ENCODE measurements at regions not wholly inside any gene's neighbourhood (a gene's known extent, or its start where the extent isn't known, plus 50 kb on each side); places are given as distances from the start of the nearest gene placed in this dataset.

DNA sequence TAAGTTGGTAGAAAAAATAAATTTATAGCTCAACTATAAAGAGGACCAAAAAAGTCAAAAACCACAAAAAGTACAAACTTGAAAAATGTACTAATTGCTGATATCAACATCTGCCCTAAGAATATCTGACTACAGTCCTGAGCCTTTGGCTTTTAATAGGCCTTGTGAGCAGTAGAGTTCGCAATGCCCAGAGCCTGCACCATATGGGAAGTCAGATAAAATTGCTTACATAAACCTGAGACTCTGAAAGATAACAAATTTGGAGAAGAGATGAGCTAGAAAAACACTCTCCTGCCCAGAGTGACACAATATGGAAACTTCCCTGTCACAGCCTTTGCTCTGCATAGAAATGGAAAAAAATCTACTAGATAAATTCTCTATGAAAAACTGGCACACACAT is 368.0 kb upstream of the GRIN3A start:
- Mint-ChIP-seq H3K9me3 (ENCODE audit: low read depth) (peaks cover 15% of the 10 kb centered on the region), H3K27ac (ENCODE audit: unreplicated experiment) (no peak overlapping the region), H3K36me3 (ENCODE audit: low read depth) (no peaks in the 10 kb centered on the region), H3K4me1 (ENCODE audit: low read depth) (no peaks in the 10 kb centered on the region), H3K27me3 (ENCODE audit: low read depth) (no peaks in the 10 kb centered on the region), H3K4me3 (ENCODE audit: unreplicated experiment) (no peak overlapping the region)
- TF ChIP-seq, protein P1, sequence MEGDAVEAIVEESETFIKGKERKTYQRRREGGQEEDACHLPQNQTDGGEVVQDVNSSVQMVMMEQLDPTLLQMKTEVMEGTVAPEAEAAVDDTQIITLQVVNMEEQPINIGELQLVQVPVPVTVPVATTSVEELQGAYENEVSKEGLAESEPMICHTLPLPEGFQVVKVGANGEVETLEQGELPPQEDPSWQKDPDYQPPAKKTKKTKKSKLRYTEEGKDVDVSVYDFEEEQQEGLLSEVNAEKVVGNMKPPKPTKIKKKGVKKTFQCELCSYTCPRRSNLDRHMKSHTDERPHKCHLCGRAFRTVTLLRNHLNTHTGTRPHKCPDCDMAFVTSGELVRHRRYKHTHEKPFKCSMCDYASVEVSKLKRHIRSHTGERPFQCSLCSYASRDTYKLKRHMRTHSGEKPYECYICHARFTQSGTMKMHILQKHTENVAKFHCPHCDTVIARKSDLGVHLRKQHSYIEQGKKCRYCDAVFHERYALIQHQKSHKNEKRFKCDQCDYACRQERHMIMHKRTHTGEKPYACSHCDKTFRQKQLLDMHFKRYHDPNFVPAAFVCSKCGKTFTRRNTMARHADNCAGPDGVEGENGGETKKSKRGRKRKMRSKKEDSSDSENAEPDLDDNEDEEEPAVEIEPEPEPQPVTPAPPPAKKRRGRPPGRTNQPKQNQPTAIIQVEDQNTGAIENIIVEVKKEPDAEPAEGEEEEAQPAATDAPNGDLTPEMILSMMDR (IDR thresholded peaks at IDR 0.05): no peak
- DNase-seq (ENCODE audit: low spot score): no peak

DNA sequence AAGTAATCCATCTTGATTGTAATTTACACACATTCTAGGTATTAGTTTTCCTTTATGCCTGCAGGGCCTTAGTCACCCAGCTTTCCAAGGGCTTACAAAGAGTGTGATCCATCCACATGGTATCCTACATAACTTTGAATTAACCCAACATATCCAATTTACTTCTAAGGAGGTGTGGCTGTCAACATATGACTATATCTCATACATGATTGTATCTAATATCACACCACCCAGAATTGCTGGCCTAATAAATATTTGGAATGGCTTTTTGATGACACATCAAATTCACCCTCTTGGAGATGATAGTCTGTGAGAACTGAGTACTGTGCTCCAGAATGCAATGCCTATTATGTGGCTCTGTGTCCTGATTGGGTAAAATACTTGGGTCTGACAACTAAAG is 363.3 kb upstream of the GRIN3A start:
- Mint-ChIP-seq H3K27me3 (ENCODE audit: low read depth) (no peaks in the 10 kb centered on the region), H3K9me3 (ENCODE audit: low read depth) (peaks cover 8% of the 10 kb centered on the region), H3K27ac (ENCODE audit: unreplicated experiment) (no peak overlapping the region), H3K36me3 (ENCODE audit: low read depth) (no peaks in the 10 kb centered on the region), H3K4me1 (ENCODE audit: low read depth) (no peaks in the 10 kb centered on the region), H3K4me3 (ENCODE audit: unreplicated experiment) (no peak overlapping the region)
- TF ChIP-seq, protein P1 (IDR thresholded peaks at IDR 0.05): no peak
- DNase-seq (ENCODE audit: low spot score): no peak

DNA sequence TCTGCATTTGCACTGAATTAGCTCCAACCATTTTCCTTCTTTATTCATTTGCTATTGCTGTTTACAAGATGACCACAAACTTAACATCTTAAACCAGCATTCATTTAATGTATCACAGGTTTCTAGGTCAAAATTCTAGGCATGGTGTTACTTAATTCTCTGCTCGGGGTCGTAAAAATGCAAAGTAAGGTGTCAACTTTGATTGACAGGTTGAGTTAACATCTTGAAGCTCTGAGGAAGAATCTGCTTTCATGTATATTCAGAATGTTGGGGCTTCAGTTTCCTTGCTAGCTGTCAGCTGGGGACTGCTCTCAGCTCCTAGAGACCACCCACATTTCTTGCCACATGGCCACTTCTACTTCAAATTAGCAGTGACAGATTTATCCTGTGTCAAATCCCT is 348.7 kb upstream of the GRIN3A start:
- Mint-ChIP-seq H3K27me3 (ENCODE audit: low read depth) (no peaks in the 10 kb centered on the region), H3K36me3 (ENCODE audit: low read depth) (no peaks in the 10 kb centered on the region), H3K27ac (ENCODE audit: unreplicated experiment) (no peak overlapping the region), H3K4me3 (ENCODE audit: unreplicated experiment) (no peak overlapping the region), H3K9me3 (ENCODE audit: low read depth) (peaks cover 4% of the 10 kb centered on the region), H3K4me1 (ENCODE audit: low read depth) (no peaks in the 10 kb centered on the region)
- TF ChIP-seq, protein P1 (IDR thresholded peaks at IDR 0.05): no peak
- no peak for DNase-seq (ENCODE audit: low spot score)

- Mint-ChIP-seq H3K36me3 (ENCODE audit: low read depth) (no peaks in the 10 kb centered on the region), H3K27me3 (ENCODE audit: low read depth) (peaks cover 4% of the 10 kb centered on the region), H3K9me3 (ENCODE audit: low read depth) (peaks cover 4% of the 10 kb centered on the region), H3K27ac (ENCODE audit: unreplicated experiment) (no peak overlapping the region), H3K4me3 (ENCODE audit: unreplicated experiment) (no peak overlapping the region), H3K4me1 (ENCODE audit: low read depth) (no peaks in the 10 kb centered on the region)
- DNase-seq (ENCODE audit: low spot score): no peak
- TF ChIP-seq, protein P1 (IDR thresholded peaks at IDR 0.05): no peak
Measured at GRCh38 chr9:102085548-102085947, 347.1 kb upstream of the GRIN3A start.

GRCh38 chr9:102072059-102072764 is 333.8 kb upstream of the GRIN3A start:
- no peaks in the 10 kb centered on the region for H3K36me3 Mint-ChIP-seq (ENCODE audit: low read depth)
- H3K4me1 Mint-ChIP-seq (ENCODE audit: low read depth): no peaks in the 10 kb centered on the region
- H3K9me3 Mint-ChIP-seq (ENCODE audit: low read depth): peaks cover 14% of the 10 kb centered on the region
- H3K4me3 Mint-ChIP-seq (ENCODE audit: unreplicated experiment): no peak overlapping the region
- TF ChIP-seq, protein P1 (IDR thresholded peaks at IDR 0.05): no peak
- no peak for DNase-seq (ENCODE audit: low spot score)
- H3K27ac Mint-ChIP-seq (ENCODE audit: unreplicated experiment): no peak overlapping the region
- H3K27me3 Mint-ChIP-seq (ENCODE audit: low read depth): no peaks in the 10 kb centered on the region

All from chondrocyte (in vitro differentiated cells).